ENCODE measurements at regions not wholly inside any gene's neighbourhood (a gene's known extent, or its start where the extent isn't known, plus 50 kb on each side); places are given as distances from the start of the nearest gene placed in this dataset.

DNA sequence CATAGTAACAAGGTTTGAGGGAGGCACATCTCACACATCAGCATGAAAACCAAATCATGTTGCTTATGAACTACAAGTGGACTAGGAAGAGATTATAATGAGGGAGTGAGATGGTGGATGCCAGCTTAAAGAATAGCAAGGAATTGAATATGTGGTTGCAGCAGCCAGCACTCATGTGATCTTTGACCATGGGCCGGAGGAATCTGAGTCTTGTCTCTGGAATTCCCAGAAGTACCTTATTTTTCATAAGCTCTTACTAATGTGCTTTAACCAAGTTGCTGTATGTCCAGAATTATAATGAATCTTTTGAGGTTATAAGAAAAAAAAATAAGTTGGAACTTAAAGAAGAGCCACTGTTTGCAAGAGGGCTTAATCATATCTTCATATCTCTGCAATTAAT is 97.0 kb downstream of the DISP1 start:
- DNase-seq (ENCODE audit: low spot score): peak; percentile 18

DNA sequence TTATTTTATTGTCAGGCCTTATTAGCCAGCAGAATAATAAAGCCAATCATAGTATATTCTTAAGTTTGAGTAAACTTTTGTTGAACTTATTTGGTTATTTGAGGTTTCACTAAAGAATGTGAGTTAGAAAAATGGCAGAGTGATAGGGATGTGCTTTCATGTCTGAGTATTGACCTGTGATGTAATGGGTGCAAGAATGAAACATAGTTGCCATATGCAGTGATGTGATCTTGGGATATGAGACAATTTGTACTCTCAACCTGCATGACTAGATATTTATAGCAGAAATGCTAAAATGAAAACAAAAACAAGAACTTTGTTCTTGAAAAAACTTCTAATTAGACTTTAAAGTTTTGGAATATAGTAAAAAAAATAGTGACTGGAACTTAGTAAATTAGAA is 97.9 kb downstream of the DISP1 start:
- DNase-seq (ENCODE audit: low spot score): no peak

DNA sequence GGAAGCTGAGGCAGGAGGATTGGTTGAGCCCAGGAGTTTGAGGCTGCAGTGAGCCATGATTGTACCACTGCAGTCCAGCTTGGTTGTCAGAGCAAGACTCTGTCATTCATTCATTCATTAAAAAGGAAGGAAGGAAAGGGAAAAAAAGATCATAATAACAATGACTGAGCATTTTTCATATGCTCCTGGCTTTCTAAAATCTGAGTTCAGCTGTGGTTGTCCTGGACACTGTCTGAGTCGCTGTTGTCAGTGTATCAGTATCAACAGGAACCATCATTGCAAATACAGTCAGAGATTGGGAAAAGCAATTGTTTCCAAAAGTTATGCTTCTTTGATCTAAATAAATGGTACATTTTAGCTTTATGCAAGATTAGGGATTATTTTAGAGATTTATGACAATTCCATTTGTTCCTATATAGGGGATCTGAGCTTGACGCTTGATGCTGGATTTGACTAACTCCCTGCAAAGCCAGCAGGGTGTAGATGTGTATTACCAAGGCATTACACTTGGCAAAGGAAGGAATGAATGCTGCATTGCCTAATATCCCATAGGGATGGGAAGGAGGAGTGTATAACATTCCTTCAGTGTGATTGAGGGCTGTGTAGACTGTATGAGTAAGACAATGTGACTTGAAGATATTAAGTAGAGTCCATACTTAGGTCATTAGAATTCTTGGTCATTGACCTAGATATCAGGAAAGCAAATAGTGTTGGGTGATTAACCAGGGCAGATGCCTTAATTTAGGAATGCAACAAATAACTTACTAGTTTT is 100.2 kb downstream of the DISP1 start:
- DNase-seq (ENCODE audit: low spot score): peak; percentile 76

DNA sequence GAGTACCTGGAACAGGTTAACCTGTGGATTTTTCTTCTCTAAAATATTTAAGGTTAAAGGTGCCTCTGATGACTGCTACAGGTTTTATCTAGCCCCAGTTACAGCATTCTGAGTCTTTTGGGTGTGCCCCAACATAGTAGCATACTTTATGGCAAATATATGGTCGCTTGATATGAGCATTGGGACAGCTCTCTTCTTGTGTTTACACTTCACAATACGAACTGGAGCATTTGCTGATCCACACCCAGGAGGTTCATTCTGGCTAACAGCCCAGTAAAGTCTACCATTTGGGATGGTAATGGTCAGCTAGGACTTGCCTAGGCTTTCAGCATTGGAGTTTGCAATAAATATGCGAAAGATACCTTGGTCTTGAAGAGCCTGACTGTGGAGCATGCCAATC is 101.3 kb downstream of the DISP1 start:
- no peak for DNase-seq (ENCODE audit: low spot score)

DNA sequence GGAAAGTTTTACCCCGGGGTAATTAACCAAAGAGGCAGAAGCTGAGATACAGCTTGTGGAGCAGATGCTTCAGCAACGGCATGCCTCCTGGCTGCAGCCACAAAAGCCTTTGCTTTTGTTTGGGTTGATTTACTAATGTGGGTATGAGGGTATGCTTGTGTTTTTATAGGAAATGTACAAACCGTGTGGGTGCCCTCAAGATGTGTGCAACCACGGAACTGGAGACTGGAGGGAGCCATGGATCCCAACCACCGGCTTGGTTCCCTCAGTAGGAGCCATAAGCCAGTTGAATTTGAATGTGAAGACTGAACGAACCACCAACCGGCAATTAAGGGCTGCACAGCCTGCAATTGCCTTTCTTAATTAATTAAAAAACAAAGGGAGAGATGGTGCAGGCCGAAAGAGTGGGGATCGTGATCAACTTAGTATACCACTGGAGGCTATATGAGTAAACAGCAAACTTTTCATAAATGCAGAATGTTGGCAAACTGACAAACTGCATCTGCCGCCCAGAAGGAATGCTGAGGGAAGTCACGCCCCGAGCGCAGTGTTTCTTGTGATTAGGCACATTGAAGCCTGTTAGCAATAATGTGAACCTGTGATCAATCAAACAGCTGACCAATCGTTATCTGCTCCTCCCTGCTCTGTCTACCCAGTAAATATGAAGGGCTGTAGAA is 104.1 kb downstream of the DISP1 start:
- no peak for DNase-seq (ENCODE audit: low spot score)

DNA sequence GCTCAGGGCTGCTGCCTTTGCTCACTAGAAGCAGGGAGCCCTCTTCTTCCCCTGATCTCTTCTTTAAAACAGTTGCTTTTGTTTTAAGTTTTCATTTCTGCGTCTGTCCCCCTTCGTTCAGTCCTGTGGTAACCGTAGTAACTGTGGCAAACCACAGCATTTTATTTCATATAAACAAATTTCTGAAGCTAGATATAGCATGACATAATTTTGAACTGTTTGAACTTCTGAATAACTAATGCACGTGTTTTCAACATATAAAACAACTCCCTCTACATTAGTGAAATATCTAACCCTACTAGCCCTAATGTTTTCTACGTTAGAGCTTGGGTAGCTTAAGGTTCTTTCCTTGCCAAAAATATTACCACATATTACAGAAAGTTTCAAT is 104.6 kb downstream of the DISP1 start:
- DNase-seq (ENCODE audit: low spot score): no peak

DNA sequence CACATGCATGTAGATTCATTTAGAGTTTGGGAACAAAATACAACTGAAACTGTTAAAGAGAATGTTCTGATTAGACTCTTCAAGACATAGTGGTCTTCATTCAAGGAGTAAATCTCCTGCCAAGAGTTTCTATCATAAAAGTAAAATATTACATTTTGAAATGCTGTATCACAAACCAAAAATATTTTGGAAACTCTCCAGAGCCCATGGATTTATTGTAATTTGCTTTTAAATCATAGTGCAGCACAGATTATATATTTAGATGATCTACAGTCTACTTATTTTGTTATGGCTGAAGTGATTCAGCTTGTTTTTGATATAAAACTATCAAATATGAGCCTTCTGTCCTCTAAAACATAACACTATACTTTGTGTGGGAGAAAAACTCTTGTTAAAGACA is 105.3 kb downstream of the DISP1 start:
- DNase-seq (ENCODE audit: low spot score): no peak

DNA sequence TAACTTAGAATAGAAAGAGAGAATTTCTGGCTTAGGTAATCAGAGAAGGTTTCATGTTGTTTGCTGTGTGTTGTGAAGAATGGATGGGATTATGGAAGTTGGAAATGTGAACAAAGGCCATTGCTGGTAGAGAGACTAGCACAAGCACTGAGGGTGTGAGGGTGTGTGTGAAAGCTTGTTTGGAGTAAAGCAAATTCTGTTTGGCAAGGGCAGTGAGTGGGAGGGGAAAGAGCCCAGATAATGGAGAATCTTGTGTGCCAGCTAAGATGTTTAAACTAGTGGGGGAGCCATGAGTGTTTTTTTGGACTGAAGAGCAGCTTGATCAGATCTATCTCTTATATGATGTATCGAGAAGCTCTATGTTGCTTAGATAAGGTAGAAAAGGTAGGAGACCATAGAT is 107.1 kb downstream of the DISP1 start:
- DNase-seq (ENCODE audit: low spot score): no peak

DNA sequence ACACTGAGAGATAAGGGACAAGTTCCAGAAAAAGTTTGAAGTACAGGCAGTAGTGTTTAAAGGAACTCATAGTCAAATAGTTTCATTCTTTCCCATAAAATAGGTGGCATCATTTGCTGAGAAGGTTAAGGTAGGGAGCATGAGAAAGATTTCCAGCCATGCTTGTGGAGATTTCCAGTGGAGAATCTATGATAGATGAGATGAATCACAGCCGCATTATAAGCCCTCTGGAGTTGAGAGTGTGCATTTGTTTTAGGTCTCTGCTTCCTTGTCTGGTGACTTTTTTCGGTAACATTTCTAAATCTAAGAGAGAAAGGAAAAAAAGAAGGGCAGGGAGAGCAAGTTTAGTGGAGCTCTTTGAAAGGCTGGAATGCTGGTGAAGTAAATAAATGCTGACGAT is 108.7 kb downstream of the DISP1 start:
- no peak for DNase-seq (ENCODE audit: low spot score)

DNA sequence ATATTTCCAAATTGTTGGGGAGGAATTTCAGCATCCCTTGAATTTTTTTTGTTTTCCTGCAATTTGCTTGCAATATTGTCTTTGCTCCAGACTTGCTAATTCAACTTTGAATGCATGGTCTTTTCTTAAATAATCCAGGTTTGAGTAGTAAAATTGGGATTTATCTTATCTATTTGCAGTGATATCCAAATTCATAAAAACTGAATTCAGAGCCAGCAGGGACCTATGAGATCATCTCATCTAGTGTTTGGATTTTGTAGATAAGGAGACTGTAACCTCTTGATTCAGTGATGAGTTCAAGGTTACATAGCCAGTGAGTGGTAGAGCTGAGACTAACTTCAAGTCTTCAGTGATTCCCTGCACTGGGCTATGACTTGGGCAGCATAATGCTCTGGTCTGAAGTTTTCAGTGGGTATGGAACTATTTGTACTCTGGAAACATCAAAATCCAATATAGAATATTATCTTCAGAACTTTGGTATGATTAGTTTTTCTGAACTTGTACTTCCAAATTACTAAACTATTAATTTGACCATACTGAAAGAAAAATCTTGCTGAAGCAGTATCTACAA is 109.4 kb downstream of the DISP1 start:
- no peak for DNase-seq (ENCODE audit: low spot score)

DNA sequence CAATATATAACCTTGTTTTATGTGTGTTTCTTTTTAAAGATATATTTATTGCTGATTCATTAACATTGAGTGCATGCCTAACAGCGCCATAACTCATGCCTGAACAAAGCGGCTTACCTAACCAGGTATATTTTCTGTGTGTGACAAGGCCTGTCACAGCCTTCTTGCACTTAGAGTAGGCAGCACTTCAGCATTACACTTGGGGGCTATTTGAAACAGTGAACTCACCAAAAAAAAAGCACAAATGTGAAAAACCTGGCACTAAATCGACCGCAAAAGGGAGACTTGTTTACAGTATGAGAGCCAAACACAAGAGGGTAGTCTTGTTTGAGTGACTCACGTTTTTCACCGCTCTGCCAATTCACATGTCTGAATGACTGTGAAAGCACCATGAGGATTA is 111.7 kb downstream of the DISP1 start:
- peak; percentile 38 for DNase-seq (ENCODE audit: low spot score)

DNA sequence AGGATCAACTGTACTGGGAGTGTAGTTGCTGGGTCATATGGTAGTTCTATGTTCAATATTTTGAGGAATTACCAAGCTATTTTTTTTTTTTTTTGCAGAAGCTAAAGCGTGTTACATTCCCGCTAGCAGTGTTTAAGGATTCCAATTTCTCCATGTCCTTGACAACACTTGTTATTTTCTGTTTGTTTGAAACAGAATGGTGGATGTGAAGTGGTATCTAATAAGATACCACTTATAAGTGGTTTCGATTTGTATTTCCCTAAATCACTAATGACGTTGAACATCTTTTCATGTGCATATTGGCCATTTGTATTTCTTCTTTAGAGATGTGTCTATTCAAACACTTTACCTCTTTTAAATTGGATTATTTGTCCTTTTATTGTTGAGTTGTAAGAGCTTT is 112.2 kb downstream of the DISP1 start:
- DNase-seq (ENCODE audit: low spot score): no peak

DNA sequence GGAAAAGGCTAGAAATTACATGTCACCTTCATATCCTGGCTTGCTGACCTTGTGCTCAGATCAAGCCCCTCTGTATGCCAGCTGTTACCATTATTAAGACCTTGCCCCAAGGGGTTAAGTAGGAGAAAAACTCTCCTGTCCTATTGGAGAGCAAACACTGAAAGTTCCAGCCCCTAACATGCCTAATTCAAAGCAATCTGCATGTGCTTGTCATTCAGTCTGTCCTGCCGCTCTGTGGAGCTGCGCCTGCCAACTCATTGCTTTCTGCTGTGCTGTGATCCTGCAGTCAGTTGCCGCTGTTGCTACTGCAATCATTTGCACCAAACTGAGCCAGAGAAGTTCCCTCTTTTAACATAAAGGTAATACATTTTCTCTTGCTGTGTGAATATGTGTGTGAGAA is 113.4 kb downstream of the DISP1 start:
- DNase-seq (ENCODE audit: low spot score): peak; percentile 61

DNA sequence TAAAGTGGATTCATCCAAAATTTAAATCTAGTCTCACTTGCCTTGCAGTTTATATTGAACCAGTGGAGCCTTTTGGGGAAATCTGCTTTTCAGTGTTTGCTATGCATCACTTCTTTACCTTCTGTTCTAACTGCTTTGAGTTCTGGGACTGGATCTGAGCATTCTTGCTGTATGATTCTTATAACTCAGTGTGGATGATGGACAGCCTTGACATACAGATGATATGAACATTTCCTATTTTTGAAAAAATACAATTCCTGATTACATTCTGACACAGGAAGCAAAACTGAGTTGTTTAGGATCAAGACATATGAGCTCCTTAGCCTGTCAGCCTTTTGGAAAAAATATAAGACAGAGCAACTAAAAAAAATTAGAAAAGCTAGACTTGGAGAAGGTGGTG is 115.2 kb downstream of the DISP1 start:
- DNase-seq (ENCODE audit: low spot score): no peak

DNA sequence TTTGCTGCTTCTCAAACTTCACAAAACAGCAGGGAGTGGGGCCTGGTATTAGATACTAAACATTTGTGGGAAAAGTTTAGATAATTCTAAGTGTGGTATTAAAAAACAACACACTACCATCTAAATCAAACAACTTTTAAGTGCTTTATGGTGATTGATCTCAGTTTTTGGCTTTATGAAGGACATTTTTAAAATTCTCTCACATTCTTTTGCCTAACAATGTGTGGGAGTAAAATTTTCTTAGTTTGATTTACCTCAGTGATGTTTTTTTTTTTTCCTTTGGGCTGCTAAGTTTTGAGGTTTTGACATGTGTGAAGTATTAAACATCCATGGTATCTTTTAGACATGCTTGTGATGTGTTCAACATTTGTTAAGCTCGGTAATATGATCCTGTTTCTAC is 116.2 kb downstream of the DISP1 start:
- DNase-seq (ENCODE audit: low spot score): no peak

DNA sequence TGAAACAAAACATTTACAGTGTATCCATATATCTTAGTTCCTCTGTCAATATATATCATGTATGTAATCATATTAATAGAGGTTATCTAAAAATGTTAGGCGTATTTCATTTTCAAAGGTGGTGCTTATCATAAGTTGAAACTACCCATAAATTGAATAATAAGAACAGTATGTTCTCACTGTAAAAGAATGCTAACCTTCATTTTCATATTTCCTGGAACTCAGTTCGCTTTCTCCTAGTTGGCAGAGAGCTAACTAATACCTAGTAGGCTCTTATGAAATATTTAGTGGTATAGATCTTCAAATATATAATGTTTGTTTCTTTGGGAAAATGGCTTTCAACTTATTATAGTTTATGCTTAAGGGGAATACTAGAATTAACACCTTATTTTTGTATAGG is 118.4 kb downstream of the DISP1 start:
- DNase-seq (ENCODE audit: low spot score): no peak

DNA sequence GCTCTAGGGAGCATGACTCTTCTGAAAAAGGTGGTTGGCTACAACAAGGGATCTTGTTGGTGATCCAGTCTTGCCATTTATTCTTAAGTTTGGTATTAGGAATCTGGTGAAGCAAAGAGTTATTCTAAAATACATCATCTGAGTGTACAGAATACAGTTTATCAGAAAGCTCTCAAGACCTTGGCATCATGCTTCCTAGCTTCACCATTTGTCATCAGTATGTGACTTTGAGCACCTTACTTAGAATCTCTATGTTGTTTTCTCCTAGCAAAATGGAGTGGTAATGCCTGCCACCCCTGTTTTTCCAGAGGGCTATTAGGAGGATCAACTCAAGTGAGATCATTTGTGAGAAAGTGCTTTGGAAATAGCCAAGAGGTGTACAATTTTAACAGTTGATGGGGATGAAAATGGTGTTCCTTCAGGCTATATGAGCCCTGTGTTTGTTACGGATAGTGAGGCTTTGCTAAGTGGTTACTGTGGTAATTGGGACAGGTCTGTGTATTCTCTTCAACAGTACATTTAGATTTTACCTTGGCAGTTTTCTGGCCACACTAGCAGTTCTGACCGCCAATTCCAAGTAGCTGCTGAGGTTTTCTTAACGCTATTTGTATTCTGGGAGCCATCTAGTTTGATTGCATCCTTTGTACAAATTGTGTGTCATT is 120.5 kb downstream of the DISP1 start:
- DNase-seq (ENCODE audit: low spot score): no peak

DNA sequence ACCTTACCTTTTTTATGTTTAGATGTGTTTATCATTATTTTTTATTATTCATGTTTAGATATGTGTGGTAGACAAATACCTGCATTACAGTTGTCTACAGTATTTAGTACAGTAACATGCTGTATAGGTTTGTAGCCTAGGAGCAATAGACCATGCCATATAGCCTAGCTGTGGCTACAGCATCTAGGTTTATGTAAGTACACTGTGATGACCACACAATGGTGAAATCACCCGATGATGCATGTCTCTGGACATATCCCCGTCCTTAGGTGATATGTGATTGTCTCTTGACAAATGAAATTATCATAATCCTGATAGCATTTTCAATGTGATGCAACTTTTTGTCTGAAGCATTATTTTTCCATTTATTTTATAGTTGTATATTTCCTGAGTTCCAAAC is 121.2 kb downstream of the DISP1 start:
- no peak for DNase-seq (ENCODE audit: low spot score)

DNA sequence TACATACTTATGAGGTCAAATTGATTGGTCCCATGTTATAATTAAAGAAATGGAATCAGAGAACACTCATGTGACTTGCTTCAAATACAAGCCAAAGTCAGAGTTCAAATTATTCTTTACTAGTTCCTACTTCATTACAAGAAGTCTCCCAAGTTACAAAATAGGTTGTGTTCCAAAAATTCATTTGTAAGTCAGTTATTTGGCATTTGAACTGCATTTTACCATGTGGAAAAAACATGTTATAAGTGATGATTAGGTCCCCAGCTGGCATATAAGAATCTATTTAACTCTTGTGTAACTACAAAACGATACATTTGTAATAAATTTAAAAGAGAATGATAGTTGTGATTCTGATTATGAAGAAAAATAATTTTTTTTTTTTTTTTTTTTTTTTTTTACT is 124.1 kb downstream of the DISP1 start:
- DNase-seq (ENCODE audit: low spot score): no peak

DNA sequence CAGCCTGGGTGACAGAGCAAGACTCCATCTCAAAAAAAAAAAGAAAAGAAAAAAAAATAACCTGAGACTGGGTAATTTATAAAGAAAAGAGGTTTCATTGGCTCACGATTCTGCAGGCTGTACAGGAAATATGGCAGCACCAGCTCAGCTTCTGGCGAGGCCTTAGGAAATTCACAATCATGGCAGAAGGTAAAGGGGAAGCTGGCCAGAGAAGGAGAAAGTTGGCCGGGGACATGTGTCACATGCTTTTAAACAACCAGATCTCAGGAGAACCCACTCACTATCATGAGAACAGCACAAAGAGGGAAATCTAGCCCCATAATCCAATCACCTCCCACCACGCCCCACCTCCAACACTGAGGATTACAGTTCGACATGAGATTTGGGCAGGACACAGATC is 125.3 kb downstream of the DISP1 start:
- DNase-seq (ENCODE audit: low spot score): no peak

DNA sequence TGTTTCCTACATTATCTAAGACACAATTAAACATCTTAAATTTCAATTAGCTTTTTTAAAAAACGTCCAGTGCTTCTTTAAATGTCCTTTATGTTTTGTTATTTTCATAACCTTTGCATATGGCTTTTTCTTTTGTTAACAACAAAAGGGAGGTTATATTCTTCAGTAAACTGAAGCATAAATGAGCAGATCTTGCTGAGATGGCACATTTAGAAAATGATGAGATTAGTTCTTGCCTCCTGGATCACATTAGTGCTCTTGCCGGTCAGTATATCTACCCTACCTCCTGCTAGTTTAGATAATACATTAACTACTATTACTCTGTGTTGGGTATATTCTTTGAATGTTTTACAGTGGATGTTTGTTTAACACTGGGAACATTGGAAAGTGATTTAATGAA is 126.1 kb downstream of the DISP1 start:
- DNase-seq (ENCODE audit: low spot score): no peak

DNA sequence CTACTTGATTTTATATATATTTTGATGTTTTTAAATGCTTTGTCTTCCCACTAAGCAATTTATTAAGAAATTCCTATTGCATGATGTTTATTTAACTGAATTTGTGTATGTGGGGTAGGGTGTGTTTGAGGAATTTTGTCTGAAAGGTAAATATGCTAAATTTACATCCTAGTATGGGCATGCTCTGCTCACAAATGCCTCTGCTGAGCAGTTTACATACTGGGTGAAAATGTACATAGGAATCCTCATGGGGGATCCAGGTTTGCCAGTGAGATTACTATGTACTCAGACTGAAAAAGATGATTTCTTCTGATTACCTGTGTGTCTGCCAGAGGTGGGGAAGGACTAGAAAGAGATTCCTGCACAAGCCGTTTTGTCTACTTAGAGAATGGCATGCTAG is 126.6 kb downstream of the DISP1 start:
- no peak for DNase-seq (ENCODE audit: low spot score)

DNA sequence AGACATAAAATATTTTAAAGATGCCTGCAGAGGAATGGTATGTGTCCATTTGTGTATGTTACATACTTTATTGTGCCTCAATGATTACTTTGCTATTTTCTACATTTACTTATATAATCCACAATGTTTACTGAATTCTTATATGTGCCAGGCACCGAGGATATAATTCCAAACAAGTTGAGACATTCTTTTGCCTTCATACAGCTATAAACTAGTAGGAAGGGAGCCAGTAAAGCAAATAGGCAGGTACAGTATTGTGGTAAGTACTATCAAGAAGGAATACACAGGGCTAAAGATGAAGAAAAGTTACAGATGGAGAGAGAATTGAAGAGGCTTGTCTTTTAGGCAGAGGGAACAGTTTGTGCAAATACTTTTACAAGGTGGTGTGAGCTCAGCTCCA is 131.6 kb downstream of the DISP1 start:
- no peak for DNase-seq (ENCODE audit: low spot score)
